Vagina (tissue), 2 donors: ENCODE measurements at regions not wholly inside any gene's neighbourhood (a gene's known extent, or its start where the extent isn't known, plus 50 kb on each side); places are given as distances from the start of the nearest gene placed in this dataset.

Experiments used
- DNase-seq, 2 donors: peaks; one replicate each; pipeline ENCODE4 v3.0.0-alpha.2; 2017; ENCODE audit errors: extremely low spot score in 2 of 2
- H3K27ac ChIP-seq: fragments of 200-600 bp; sonication (generic); one replicate; pipeline ENCODE4 v1.5.1; 2019
- H3K27me3 ChIP-seq: fragments of 200-600 bp; sonication (generic); one replicate; pipeline ENCODE4 v1.5.1; 2019
- H3K36me3 ChIP-seq, 2 donors: fragments of 200-600 bp; sonication (generic); one replicate each; pipeline ENCODE4 v1.5.1; 2017 to 2019
- H3K4me1 ChIP-seq: fragments of 200-600 bp; sonication (generic); one replicate; pipeline ENCODE4 v1.5.1; 2019
- H3K4me3 ChIP-seq, 2 donors: fragments of 200-600 bp; sonication (generic); 1 replicate in 1 of 2; 2 replicates in 1 of 2; pipeline ENCODE4 v1.5.1; 2016 to 2019
- H3K9me3 ChIP-seq: fragments of 200-600 bp; sonication (generic); one replicate; pipeline ENCODE4 v1.5.1; 2019
- POLR2A ChIP-seq, 2 donors: fragments of 450-650 bp; IDR thresholded peaks; one replicate each; pipeline ENCODE4 v1.6.1; 2017; ENCODE audit warnings: antibody characterized with exemption in 2 of 2, mild to moderate bottlenecking in 2 of 2, moderate library complexity in 2 of 2
- POLR2AphosphoS5 ChIP-seq, 2 donors: sonication (generic); formaldehyde crosslinking; IDR thresholded peaks; one replicate each; pipeline ENCODE4 v1.9.0; 2017; ENCODE audit warnings: antibody characterized with exemption in 2 of 2, mild to moderate bottlenecking in 2 of 2, low read depth in 1 of 2; ENCODE audit not compliant: insufficient read depth in 1 of 2
- intact Hi-C: fragments of 100-400 bp; cut with DNase I; formaldehyde crosslinking; loops from one replicate; pipeline ENCODE4 v1.15.1; 2023
- TF ChIP-seq, protein P1 (sequence below), 3 experiments: fragments of 450-650 bp in 2 of 3; fragments of 200-600 bp in 1 of 3; sonication (generic) in 1 of 3; IDR thresholded peaks; one replicate each; pipeline ENCODE4 v1.5.1; 2017 to 2019; ENCODE audit warnings: antibody characterized with exemption in 3 of 3, mild to moderate bottlenecking in 2 of 3, moderate library complexity in 2 of 3

- intact Hi-C loops = no loop called here
- Histone ChIP-seq H3K27me3 (no peaks in the 10 kb centered on the region), H3K4me3 (no peak overlapping the region), H3K27ac (no peak overlapping the region), H3K9me3 (no peaks in the 10 kb centered on the region), H3K36me3 (no peaks in the 10 kb centered on the region), H3K4me1 (no peaks in the 10 kb centered on the region)
- no peak for DNase-seq
- TF ChIP-seq, protein P1, sequence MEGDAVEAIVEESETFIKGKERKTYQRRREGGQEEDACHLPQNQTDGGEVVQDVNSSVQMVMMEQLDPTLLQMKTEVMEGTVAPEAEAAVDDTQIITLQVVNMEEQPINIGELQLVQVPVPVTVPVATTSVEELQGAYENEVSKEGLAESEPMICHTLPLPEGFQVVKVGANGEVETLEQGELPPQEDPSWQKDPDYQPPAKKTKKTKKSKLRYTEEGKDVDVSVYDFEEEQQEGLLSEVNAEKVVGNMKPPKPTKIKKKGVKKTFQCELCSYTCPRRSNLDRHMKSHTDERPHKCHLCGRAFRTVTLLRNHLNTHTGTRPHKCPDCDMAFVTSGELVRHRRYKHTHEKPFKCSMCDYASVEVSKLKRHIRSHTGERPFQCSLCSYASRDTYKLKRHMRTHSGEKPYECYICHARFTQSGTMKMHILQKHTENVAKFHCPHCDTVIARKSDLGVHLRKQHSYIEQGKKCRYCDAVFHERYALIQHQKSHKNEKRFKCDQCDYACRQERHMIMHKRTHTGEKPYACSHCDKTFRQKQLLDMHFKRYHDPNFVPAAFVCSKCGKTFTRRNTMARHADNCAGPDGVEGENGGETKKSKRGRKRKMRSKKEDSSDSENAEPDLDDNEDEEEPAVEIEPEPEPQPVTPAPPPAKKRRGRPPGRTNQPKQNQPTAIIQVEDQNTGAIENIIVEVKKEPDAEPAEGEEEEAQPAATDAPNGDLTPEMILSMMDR (IDR thresholded peaks at IDR 0.05) = no peak
- TF ChIP-seq POLR2AphosphoS5 (IDR thresholded peaks at IDR 0.05; ENCODE audit: insufficient read depth in 1 of 2, low read depth in 1 of 2) = no peak
- no peak for TF ChIP-seq POLR2A (IDR thresholded peaks at IDR 0.05)
Observed at GRCh38 chr9:31700252-31701045, 684.0 kb upstream of the ACO1 start.

- no peak overlapping the region for H3K4me3 ChIP-seq
- no peaks in the 10 kb centered on the region for H3K4me1 ChIP-seq
- H3K27me3 ChIP-seq = no peaks in the 10 kb centered on the region
- TF ChIP-seq, protein P1 (IDR thresholded peaks at IDR 0.05) = no peak
- TF ChIP-seq POLR2A (IDR thresholded peaks at IDR 0.05) = no peak
- no peak for TF ChIP-seq POLR2AphosphoS5 (IDR thresholded peaks at IDR 0.05; ENCODE audit: insufficient read depth in 1 of 2, low read depth in 1 of 2)
- DNase-seq = no peak
- intact Hi-C loops = no loop called here
- no peaks in the 10 kb centered on the region for H3K36me3 ChIP-seq
- H3K27ac ChIP-seq = no peak overlapping the region
- H3K9me3 ChIP-seq = no peaks in the 10 kb centered on the region
Observed at GRCh38 chr9:31702957-31703356, 681.5 kb upstream of the ACO1 start.

- no peak for TF ChIP-seq POLR2A (IDR thresholded peaks at IDR 0.05)
- TF ChIP-seq, protein P1 (IDR thresholded peaks at IDR 0.05) = no peak
- no peak for TF ChIP-seq POLR2AphosphoS5 (IDR thresholded peaks at IDR 0.05; ENCODE audit: insufficient read depth in 1 of 2, low read depth in 1 of 2)
- Histone ChIP-seq H3K4me1 (no peaks in the 10 kb centered on the region), H3K27ac (no peak overlapping the region), H3K36me3 (no peaks in the 10 kb centered on the region), H3K9me3 (no peaks in the 10 kb centered on the region), H3K4me3 (no peak overlapping the region), H3K27me3 (no peaks in the 10 kb centered on the region)
- no peak for DNase-seq
- intact Hi-C loops = no loop called here
Observed at GRCh38 chr9:31715250-31715649, 669.2 kb upstream of the ACO1 start.

DNA sequence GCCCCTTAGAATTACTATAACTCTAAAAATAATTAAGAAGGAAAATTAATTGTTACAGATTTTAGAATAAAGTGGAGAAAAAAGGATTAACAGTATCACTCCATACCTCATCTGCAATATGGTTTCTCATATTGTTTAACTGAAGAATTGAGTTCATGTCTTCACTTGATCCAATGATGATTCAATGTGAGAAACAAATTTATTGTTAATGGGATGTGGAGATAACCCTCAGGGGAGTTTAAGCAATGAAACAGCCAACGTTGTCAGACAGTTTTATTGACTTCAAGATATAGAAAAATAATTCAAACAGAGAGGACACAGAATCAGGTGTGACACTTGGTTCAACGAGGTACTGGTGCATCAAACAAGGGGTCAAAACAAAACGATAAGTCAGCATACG, 665.2 kb upstream of the ACO1 start:
- Histone ChIP-seq H3K27ac (no peak overlapping the region), H3K9me3 (no peaks in the 10 kb centered on the region), H3K4me1 (no peaks in the 10 kb centered on the region), H3K36me3 (no peaks in the 10 kb centered on the region), H3K4me3 (no peak overlapping the region), H3K27me3 (no peaks in the 10 kb centered on the region)
- TF ChIP-seq, protein P1 (IDR thresholded peaks at IDR 0.05) = no peak
- no peak for TF ChIP-seq POLR2AphosphoS5 (IDR thresholded peaks at IDR 0.05; ENCODE audit: insufficient read depth in 1 of 2, low read depth in 1 of 2)
- intact Hi-C loops = no loop called here
- DNase-seq = no peak

DNA sequence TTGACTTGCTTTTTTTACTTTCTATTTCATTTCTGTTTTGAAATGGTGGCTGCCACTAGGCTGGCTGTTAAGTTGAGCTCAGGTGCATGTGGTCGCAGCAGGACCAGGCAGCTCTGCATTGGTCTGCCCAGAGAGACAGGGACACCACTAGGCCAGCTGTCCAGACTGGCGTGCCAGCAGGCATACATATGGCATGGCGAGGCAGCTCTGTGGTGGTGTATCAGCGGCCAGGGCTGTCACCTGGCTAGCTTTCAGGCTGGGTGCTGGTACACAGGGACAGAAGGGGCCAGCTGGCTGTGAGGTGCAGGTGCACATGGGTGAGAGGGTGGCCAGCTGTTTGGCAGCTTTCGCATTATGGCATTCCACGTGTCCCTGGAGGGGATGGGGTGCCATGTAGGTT, 654.0 kb upstream of the ACO1 start:
- intact Hi-C loops = no loop called here
- no peak for DNase-seq
- no peaks in the 10 kb centered on the region for H3K9me3 ChIP-seq
- H3K27me3 ChIP-seq = no peaks in the 10 kb centered on the region
- no peak overlapping the region for H3K4me3 ChIP-seq
- TF ChIP-seq POLR2AphosphoS5 (IDR thresholded peaks at IDR 0.05; ENCODE audit: insufficient read depth in 1 of 2, low read depth in 1 of 2) = no peak
- TF ChIP-seq, protein P1 (IDR thresholded peaks at IDR 0.05) = no peak
- no peak for TF ChIP-seq POLR2A (IDR thresholded peaks at IDR 0.05)
- no peak overlapping the region for H3K27ac ChIP-seq
- H3K36me3 ChIP-seq = no peaks in the 10 kb centered on the region
- no peaks in the 10 kb centered on the region for H3K4me1 ChIP-seq
